OCI-M2 (cell line): ENCODE measurements at regions not wholly inside any gene's neighbourhood (a gene's known extent, or its start where the extent isn't known, plus 50 kb on each side); places are given as distances from the start of the nearest gene placed in this dataset.
"Not testable (repeated sequence)": the region's sequence is repeated elsewhere in the genome, so short reads cannot be mapped to it uniquely, and the experiment has no call there.

Experiments
- DNase-seq: peaks from one replicate; lab custom pipeline; 2025; ENCODE audit not compliant: unreplicated experiment; lab: John Stamatoyannopoulos, UW

DNA sequence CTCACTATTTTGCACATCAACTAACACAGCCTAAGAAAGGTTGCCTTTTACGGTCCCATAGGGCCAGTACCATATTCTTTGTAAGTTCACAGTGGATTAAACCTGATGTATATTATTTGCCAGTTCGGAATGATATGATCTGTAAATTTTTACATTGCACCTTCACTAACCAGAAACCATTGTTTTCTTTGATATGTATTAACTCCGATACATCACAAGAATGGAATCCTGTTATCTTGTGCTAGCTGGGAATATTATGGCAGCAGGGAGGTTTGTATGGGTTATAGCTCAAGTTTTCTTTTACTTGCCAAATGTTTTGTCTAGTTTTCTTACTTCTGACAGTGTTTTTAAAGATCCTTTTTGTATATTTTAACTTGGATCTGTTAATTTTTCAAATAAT, 51.4 kb upstream of the S1PR1 start:
- DNase-seq, result no peak

DNA sequence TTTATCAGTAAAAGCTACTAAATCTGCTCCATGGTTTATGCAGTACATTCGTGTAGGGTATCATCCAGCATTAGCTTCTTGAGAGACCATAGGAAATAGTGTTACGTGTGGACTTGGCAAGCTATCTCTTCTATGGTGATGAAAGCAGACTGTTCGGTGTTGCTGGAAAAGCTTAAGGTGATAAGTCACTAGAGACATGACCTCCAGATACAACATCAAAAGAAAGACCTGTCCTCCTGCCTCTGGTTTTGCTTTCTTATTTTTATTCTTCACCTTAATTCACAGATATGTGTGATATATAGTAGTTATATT, 53.5 kb upstream of the S1PR1 start:
- DNase-seq, result no peak

DNA sequence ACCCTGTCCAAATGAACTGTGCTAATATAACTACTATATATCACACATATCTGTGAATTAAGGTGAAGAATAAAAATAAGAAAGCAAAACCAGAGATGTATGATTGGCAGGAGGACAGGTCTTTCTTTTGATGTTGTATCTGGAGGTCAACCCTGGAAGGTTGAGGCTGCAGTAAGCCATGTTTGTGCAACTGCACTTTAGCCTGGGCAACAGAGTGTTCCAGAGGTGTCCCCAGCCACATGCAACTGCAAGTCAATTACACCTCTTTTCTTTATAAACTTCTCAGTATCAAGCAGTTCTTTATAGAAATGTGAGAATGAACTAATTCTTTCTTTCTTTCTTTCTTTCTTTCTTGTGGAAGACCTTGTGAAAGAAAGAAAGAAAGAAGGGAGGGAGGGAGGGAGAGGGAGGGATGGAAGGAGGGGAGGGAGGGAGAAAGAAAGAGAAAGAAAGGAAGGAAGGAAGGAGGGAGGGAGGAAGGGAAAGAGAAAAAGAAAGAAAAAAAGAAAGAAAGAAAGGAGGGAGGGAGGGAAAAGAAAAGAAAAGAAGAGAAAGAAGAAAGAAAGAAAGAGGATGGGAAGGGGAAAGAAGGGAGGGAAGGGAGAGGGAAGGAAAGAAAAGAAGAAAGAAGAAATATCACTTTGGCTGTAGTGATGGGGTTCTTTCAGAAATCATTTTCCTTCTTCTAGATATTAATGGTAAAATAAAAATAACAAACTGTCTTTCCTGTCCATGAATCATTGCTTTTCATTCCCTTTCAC, 54.0 kb upstream of the S1PR1 start:
- DNase-seq, result no peak

DNA sequence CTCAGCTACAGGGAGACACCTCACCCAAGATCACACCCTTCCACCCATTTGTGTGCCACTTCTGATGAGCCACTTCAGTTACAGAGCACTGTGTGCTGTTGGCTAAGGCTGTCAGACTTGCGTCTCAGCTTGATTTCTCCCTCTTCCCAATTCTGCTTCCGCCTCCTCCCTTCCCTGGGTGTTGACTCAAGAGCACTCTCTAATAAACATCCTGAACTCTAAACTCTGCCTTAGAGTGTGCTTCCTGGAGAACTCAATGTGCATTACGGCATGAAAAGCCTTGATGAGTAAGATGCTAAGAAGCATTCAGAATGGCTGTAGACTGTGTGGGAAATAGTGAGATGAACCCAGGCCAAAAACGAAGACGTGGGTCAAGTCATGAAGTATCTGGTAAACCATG, 54.9 kb upstream of the S1PR1 start:
- no peak for DNase-seq

DNA sequence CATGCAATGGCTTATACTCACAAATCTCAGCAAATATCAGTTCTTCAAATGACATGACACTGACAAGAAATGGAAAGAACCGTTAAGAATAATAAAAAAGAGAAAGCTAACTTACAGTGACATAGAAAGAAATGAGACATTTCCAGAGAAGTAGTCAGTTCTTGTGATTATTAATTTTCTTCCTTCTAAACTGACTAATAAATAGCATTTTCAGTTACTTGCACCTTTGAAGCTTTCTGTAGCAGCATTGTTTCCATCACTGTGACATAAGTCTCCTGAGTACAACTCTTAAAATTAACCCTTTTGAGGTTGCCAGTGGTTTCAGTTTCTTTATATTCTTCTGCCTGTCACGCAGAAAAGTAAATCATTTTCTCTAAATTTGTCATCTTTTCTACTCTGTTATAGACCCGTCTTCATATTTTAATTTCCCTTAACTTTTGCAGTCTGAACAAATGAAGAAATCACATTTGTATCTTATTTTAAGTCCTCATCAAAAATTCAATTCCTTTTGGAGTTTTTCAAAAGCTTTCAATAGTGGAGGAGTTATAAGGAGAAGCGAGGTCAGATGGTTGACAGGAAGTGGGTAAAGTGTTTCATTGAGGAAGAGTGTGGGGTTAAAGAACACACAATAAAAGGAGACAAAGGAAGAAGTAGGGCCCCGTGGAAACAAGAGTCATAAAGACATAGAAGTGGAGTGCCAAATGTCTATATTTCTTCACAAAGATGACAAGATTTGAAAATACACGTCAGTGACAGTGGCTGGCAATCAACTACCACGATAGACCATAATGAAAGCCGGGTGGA, 57.9 kb upstream of the S1PR1 start:
- no peak for DNase-seq

DNA sequence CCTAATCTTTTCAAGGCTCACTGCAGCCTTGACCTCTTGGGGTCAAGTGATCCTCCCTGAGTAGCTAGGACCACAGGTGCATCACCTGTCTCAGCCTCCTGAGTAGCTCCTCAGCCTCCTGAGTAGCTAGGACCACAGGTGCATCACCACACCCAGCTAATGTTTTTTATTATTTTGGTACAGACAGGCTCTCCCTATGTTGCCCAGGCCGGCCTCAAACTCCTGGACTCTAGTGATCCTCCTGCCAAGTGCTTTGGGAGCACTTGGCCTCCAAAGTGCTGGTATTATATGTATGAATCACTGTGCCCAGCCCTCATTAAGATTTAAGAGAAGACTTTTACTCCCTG, 58.5 kb upstream of the S1PR1 start:
- DNase-seq, result no peak

DNA sequence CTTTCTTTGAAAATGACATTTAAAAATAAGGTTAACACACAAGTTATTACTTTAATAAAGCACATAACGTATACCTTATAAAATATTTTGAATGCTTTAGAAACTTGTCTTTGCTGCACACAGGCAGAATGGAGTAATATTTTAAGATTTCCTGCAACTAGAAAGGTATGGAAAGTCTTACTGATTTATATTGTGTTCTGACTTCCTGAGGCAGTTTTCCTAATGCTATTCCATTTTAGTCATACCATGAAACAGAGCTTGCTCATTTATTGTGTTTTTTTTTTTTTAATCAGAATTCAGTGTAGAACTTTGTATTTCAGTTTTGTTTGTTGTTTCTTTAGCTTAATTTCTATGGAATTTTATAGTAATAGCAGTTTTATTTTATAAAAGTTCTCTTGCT, 60.9 kb upstream of the S1PR1 start:
- DNase-seq, result no peak

DNA sequence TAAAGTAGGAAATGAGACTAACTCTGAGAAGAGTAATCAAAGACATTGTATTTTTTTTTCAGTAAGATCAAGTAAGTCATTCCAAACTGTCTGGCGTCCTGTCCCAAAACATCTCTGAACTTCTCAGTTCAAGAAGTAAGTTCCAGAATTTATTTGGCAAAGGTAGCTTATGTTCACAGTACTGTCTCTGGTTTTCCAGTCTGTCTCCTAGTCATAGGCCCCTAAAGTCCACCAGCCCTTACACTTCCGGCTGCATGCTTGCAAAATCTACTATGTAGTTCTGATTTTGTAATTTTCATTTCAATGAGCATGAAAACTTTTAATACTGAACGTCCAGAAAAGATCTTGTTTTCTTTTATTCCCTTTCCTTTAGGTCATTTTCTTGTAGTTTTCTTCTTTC, 61.4 kb upstream of the S1PR1 start:
- DNase-seq, result no peak

DNA sequence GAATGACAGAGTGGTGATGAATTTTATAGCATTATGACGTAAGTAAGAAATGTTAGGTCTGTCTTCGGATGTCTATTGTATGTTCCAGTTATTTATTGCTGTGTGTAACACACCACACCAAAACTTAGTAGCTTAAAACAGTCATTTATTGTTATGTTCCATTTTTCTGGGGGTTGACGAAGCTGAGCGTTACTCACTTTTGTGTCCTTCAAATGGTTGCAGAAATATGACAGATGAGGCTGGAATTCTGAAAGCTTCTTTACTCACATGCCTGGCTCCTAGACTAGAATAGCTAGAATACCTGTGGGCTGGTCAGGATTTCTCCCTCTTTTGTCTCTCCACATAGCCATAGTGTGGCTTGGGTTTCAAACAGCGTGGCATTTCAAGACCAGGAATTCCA, 62.1 kb upstream of the S1PR1 start:
- no peak for DNase-seq

DNA sequence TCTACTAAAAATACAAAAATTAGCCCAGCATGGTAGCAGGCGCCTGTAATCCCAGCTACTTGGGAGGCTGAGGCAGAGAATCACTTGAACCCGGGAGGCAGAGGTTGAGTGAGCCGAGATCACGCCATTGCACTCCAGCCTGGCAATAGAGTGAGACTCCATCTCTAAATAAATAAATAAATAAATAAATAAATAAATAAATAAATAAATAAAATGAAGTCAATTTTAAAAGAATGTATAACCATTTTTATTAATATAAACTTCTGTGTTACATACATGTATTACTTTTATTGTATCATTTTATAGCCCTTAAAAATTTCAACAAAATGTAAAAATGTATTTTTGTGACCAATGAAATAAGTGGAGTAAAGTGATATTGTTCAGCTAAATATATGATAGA, 62.5 kb upstream of the S1PR1 start:
- DNase-seq, result not testable (repeated sequence)

DNA sequence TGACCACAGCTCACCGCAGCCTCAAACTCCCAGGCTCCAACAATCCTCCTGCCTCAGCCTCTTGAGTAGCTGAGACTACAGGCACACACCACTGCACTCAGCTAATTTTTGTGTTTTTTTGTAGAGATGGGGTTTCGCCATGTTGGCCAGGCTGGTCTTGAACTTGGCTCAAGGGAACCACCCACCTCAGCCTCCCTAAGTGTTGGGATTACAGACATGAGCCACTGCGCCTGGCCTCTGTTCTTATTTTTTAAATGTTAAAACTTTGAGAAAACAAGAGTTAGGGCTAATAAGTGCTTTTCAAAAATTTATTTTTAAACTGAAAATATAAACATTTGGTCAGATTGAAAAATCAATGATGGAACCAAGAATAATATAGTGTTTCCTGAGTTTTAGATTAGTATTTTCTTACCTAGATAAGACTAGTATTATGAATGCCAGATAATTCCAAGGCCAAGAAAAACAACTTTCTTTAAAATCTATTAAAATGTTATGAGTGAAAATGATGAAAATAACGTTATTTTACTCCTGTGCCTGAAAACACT, 66.2 kb upstream of the S1PR1 start:
- no peak for DNase-seq

DNA sequence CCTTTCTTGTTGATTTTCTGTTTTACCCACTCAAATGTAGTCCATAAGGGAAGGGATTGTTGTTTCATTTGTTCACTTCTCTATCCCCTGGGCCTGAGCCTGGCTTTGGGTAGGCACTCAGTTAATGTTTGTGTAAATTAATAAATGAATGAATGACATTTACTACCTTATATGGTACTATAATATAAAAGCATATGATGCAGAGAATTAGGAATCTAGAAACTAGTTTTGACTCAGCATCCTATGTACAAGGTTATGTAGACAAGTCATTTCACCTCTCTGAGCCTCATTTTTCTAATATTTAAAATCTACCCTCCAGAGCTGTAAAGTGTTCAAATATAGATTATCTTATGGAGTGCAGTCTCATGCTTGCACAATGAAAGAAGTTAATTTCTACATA, 68.9 kb upstream of the S1PR1 start:
- no peak for DNase-seq

DNA sequence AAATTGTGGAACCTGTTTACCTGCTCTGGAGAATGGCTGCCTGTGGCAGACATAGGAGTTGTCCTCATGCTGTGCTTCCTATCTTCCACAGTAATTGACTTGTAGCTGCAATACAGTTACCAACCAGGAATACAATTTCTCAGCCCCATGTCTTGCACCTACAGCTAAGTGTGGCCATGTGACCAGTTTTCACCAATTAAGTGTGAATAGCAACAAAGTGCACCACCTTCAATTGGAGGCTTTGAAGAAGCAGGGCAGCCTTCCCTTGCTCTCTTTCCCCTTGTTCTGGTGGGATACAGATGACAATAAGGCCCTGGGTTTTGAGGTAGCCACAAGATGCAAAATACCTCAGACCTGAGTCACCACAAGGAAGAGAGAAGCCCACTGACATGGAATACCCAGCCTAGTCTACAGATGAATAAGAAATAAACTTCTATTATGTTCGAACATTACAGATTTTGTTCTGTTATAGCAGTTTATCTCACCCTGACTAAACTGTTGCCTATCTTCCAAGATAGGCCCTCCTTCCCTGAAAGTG, 70.2 kb upstream of the S1PR1 start:
- DNase-seq, result no peak

DNA sequence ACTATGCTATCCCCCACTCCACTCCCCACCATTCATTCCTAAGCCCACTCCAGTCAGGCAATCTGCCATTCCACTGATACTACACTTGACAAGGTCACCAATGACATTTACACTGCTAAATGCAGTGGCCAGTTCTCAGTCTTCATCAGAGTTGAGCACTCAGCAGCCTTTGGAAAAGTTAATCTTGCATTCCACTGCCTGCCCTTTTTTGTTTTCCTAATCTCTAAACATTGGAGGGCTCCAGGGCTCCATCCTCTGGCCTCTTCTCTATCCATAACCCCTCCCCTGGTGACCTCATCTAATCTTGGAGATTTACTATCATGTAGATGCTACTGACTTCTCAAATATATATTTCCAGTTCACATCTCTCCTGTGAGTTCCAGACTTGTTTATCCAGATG, 70.9 kb upstream of the S1PR1 start:
- no peak for DNase-seq

DNA sequence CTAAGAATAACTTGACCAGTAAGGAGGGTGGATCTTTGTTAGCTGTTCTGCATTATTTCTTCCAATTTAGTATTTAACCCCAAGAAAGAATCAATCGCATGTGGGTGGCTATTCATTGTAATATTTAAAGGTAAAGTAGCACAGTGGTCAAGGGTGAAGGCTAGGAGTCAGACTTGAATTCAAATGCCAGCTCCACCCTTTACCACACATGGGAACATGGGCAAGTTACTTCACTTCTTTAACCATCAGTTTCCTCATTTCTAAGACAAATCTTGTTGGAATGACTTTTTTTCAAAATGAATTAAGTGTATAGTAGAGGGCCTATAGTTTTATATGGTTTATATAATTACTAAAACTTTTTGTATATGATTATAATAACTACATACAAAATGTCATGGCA, 71.3 kb upstream of the S1PR1 start:
- no peak for DNase-seq

DNA sequence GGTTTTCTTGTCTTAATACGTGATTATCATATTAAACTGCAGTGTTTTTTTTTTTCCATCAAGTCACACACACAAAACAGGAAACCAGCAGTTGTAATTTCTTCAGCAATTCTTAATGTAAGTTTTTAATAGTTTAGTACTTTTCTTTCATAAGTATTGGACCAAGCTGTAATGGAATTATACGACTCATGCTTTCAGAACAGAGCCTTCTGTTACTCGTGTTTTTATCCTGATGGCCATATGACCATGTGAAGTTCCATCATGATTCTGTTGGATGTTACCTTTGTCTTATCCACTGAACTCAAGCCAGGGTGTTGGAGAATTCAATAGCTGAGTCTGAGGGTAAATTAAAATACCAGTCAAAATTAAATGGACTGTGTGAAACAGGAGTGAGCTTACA, 72.0 kb upstream of the S1PR1 start:
- DNase-seq, result no peak

DNA sequence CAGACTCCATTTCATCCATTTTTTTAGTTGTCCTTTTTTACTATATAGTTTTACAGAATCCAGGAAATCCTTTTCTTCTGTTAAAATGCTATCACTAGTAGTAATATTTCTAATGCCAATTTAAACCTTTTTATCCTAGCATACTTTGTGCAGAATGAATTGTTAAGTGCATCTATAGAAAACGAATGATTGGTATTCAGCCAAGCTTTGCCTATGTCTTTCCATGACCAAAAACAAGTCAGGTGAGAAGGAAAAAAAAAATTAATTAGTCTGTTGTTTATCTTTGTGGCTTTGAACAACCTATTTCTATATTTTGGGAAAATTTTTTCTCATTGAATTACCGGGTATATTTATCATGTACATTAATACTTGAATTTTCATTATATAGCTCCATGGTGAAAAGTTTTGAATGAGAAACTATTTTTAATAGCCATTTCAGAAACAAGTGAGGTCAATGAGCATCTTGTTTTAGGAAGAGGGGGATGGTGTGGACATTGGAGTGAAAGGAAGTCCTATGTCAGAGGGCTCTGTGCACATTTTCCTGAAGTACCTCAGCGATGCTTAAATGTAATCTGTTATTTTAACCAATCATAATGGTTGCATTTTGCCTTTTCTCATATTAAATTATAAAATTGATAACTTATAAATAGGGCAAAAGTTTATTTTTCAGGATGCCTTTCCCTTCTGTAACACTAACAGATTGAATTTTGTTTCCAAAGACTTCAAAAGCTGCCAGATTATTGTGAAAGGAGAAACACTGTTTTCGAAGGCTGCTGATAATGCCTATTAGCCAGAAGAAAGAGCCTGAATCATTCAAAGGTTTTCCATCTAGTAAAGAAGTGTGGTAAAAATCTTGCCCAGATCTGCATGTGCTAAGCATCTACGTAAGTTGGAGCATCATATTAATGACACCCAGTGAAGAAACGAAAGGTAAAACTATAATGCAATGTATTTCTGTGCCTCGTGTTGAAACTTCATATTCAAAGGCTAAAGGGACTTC, 73.8 kb upstream of the S1PR1 start:
- DNase-seq, result no peak

DNA sequence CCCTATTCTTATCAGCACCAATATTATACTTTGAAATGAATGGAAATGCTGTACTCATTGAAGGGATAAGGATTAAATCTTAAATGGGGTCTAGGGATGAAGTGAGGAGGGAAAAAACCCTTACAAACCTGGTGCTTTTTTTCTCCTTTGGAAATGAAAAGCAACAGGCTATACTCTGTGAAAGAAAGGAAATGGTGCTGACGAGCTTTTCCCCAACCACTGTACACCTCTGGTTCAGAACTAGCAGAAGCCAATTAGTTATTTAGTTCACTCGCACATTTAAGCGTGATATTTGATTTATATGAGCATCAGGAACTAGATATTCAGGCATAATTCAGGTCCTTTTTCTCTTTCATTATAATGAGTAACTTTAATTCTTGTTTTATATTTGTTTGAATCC, 74.5 kb upstream of the S1PR1 start:
- DNase-seq, result no peak

DNA sequence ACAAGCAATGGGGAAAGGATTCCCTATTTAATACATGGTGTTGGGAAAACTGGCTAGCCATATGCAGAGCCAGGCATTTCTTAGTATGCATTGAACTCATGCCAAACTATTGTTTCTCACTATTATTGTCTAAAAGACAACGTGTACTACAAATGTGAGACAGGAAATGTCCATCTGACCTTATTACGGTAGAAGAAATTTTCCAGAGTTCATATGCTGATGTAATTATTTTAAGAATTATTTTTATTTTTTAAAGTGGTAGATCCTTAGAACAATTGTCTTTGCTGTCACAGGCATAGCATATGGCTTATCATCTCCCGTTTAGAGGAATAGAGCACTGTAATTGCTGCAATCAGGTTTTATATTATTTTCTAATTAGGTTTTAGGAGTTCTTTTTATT, 75.2 kb upstream of the S1PR1 start:
- no peak for DNase-seq

DNA sequence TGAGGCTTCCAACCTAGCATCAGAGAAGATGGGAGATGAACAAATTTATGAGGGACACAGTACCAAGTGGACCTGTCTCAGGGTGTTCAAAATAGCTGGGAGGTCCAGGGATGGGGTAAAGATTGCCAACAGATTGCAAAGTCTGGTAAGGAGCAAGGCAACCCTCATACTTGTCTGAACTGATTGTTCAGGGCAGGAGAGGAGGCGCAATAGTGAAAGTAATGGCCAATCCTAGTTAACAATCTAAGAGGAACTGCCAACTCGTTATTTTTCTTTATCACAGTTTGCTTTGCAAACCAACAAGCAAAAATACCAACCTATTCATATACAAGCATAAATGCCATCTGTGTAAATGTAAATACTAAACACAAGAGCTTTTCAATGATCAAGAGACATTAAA, 78.4 kb upstream of the S1PR1 start:
- DNase-seq, result no peak

DNA sequence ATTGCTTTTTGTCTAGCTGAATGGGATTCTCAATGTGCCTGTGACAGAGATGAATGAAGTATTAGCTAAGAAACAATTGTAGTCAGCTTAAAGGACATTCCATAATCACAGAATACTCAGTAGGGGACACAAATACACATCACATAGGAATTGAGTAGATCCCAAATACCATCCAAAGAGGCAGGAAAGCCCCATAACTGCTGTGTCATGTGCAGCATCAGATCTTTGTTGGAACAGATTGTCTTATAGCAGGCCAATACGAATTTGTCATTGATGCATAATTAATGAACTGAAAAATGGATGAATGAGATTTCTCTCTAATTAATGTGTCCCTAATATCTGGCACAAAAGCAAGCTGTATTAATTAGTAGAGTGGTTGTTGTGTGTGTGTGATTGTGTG, 82.3 kb upstream of the S1PR1 start:
- no peak for DNase-seq
